ENCODE measurements at regions not wholly inside any gene's neighbourhood (a gene's known extent, or its start where the extent isn't known, plus 50 kb on each side); places are given as distances from the start of the nearest gene placed in this dataset.

DNA sequence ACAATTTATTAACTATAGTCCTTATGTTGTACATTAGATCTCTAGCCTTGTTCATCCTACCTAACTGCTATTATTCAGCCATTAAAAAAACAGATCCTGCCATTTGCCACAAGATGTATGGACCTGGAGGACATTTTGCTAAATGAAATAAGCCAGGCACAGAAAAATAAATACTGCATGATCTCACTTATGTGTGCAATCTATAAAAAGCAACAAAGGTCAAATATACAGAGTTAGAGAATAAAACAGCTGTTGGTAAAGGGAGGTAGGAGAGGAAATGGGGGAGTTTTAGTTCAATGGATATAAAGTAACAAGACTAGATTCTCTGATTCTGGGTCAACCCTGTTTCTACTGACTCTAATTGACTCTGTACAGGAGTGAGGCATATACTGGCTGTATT is 103.3 kb upstream of the FAM9C start:
- DNase-seq (ENCODE audit: low spot score): no peak

DNA sequence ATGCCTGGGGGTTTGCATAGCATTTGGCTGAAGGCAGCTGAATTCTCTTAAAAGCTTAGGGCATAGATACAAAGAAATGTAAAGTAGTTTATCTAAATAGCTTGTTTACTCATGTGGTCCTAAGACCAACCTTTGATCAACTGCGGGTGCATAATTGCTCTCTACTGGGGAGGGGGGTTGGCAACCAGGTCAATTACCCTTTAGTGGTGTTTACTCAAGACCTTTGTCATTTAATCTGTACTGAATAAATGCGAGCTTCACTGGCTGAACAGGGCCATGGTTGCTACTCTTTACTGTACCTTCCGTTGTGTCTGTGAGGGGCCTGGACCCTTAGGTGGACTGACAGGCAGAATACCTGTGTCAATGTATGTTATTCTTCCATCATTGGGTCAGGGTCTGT is 102.7 kb upstream of the FAM9C start:
- DNase-seq (ENCODE audit: low spot score): no peak

DNA sequence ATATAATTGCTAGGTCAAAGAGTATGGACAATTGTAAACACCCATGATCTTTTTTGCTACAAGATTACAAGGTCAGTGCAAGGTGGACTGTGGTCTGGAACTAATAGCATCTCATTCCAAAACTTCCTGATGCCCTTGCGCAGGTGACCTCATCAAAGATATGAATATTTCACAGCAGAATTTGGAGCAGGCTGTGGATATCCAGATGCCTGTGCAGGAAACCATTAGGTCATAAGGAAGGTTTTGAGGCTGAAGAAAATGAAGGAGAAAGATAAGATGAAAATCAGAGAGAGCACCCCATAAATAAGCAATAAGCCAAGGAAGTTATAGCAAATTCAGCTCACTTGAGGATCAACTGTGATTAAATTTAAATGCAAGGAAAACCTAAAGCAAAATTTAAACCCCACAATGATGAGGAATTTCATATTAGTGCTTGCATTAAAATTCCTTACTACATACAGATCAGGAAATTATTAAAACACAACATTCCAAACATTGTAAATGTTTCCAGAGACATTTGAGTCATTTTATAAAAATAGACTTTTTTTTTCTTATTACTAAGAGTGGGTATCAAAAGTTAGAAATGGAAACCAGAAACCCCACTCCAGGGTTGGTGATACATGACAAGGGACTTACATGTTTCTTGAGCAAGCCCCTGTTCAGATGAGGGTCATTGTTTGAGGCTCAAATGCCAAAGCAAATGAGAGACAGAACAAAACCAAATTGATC is 100.7 kb upstream of the FAM9C start:
- DNase-seq (ENCODE audit: low spot score): no peak

DNA sequence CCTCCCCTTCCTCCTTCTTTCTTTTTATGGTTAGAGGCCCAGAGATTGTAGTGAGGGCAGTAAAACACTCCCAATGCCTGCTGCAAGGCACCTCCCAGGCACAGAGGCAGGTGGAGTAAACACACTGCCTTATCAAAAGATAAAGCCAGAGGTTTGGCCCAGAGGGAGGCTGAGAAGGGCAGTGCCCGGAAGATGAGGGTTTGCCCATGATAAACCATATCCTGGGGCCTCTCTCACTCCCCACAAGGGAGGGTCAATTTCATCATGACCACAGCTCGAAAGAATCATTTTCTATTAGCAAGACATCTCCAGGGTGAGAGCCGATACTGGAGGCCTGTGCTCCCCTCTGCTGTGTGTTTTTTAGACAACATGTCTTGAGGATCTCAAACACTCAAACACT is 98.5 kb upstream of the FAM9C start:
- no peak for DNase-seq (ENCODE audit: low spot score)

DNA sequence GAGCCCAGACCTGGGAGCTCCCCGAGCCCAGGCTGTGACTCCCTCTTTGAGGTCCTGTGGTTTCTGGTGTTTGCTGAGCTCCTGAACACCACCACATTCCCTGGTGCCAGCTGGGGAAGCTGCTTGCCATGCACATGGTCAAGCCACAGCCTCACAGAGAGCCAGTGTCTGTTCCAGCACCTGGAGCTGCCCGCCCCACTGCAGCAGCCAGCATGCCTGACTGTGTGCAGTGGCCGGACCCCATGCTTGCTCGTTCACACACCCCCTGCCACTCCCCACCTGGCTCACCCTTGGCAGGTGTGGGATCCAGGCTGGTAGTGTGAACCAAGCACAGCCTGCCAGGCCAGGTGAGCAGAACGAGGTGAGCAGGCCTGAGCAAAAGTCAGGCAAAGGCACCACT is 95.6 kb upstream of the FAM9C start:
- no peak for DNase-seq (ENCODE audit: low spot score)

DNA sequence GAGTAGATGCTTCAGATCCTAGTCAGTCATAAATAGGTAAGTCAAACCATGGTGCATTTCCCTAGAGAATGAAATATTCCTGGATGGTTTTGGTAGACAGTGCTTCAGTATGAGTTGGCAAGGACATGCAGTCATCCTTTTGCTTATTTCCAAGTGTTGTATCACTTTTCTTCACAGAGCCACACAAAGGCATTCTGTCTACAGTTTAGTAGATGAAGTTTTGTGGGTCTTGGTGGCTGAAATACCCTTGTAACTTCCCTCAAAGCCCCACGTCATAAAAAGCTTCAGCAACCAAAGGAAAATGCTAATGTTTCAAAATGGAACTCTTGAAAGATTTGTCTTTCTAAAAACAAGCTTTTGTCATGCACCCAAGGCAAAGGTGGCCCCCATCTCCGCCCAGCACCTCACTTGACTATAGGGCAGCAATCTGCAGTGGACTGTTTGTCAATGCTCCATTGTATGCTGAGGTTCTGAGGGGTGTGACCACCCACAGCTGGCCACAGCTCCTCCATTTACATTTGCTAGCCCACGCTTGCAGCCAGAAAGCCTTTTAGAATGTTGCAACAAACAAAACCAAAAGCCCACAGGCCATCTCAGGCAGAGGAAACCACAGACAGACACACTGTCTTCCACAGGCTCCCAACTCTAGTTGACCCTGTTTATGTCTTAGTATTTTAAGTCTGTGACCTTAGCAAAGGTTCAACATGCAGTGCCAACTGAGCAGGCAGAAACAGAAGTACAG is 87.1 kb upstream of the FAM9C start:
- no peak for DNase-seq (ENCODE audit: low spot score)

DNA sequence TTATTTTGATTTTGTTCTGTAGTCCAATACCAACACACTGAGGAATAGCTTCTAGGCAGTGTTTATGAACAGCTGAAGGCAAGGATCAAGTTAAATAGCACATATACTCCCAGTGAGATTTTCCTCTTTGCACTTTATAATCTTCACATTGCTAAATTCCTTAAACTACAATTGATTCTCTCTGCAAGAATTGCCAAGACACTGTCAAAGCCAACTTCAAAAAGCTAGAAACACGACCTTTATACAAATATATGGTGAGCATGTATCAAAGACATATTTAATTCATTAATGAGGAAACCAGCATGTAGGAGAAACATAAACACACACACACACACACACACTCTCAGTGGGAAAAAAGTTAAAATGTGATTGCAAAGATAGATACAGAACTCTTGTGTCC is 86.4 kb upstream of the FAM9C start:
- DNase-seq (ENCODE audit: low spot score): no peak

DNA sequence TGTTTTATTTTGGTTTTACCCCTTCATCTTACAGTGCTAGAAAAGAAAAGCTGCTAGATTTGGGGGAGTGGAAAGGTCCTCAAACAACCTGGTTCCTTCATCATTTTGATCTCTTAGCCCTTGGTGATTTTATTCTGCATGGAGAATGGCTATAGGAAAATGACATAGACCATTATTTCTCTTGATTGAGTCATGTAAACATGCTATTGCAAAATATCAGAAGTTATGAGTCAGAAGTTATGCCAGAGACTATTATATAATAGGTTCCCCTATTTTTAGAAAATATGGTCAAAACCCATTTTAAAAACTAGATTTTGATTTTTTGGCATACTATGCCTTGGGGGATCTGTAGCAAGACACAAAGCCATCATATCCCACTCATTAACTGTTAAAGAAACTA is 83.7 kb upstream of the FAM9C start:
- no peak for DNase-seq (ENCODE audit: low spot score)

DNA sequence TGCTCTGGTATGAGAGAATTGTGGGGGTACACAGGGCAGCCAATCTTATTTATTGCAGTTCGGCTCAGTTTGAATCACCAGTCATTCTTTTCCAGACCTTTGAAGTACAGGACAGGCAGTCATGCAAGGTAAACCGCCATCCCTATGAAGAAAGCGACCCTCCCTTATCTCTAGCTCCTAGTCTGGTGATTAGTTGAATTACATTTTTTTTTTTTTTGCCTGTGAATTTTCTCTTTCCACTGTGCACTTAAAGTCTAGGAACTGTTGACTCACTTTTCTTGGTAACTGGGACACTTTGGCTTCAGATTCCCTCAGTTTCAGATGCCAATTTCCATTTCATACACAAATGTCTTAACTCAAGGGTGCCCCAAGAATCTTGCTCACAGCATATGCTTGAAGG is 82.4 kb upstream of the FAM9C start:
- DNase-seq (ENCODE audit: low spot score): no peak

DNA sequence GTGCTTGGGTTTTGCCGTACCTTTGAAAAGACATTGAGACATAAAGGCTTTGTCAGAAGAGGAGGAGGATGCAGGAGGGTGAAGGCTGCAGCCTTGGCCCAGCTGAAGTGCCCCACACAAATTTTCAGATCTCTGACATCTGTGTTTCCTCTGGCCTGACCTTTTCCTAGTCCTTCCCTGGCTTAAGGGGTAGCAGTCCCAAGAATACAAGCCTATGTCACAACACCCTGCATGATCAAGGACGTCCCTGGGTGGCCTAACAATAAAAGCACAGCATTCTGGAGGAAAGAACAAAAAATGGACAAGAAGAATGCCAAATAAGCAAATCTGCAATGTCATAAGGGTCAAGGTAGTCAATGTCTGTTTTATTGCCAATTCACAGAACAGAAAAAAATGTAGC is 80.8 kb upstream of the FAM9C start:
- DNase-seq (ENCODE audit: low spot score): no peak

DNA sequence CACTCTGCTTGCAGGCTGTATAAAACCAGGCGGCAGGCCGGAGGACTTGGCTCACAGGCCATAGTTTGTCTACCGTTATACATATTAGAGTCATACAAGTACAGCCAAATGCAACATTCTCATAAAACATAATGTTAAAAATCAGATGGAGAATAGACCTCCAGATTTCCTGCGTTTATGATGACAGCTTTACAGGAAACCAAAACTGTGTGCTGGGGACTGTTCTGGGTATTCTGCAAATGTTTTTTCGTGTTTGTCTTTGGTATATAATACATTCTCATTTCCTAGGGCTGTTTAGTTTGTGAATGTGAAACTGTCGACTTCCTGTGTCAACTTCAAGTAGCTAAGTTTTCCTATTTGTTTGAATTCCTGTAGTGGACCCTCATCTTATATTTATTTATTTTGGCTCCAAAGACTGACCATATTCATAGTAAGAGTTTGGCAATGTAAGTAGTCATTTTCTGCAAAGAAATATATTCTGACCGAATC is 79.5 kb upstream of the FAM9C start:
- DNase-seq (ENCODE audit: low spot score): no peak

DNA sequence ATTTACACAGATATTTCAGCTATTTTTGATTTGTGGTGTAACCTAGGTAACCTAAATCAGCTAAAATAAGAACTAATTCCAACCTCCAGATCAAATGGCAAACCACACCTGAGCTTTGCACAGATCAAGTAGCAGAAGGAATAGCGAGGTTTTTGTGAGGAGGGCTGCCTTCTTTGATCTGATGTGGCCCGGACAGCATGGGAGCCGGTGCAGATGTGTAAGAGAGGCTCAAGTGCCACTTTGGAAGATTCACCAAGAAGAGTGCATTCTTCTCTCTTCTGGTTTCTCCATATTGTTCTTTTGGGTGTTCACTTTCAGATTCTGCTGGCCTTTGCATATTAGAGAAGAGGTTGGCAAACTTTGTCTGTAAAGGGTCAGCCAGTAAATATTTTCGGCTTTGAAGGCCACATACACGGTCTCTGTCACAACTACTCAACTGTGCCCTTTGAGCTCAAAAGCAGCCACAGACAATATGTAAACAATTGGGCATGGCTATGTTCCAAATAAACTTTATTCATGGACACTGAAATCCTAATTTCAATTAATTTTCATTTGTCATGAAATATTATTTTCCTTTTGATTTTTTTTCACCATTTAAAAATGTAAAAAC is 78.9 kb upstream of the FAM9C start:
- DNase-seq (ENCODE audit: low spot score): no peak

DNA sequence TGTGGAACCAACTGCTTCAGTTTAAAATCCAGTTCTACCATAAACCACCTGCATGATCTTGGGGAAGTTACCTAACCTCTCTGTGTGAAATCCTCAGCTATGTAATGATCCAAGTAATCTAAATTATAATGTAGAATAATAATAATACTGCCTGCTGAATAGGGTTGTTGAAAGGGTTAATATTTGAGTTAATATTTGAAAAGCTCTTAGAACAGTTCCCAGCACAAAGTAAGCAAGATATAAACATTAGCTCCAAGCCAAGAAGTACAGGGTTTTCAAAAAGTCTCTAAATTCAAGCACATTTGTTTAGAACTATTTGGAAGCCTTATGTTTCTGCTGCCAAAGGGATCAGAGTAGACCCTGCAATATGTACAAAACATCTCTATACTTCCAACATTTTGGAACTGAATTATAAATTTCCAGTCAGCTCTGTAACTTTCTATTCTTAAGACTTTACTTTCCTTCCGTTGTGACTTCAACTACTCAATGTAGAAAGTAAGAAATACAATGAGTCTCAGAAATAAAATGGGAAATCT is 76.7 kb upstream of the FAM9C start:
- DNase-seq (ENCODE audit: low spot score): no peak

DNA sequence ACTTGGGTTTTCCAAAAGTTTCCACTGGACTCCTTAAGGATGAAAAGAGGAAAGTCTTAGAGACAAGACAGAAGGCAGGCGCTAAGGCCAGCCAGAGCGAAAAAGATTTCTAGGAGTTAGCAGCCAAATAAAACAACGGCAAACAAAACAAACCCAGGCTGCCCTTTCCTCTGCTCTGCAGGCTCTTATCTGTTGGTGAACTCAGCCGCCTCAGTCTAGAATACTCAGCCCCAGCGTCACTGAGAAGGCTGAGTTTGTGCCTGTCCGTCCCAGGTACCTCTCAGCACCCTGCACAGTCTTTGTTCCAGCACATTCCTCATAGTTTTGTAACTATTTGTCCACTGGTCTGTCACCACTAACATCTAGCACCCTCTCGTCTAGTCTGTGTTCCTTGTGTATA is 75.6 kb upstream of the FAM9C start:
- DNase-seq (ENCODE audit: low spot score): no peak

DNA sequence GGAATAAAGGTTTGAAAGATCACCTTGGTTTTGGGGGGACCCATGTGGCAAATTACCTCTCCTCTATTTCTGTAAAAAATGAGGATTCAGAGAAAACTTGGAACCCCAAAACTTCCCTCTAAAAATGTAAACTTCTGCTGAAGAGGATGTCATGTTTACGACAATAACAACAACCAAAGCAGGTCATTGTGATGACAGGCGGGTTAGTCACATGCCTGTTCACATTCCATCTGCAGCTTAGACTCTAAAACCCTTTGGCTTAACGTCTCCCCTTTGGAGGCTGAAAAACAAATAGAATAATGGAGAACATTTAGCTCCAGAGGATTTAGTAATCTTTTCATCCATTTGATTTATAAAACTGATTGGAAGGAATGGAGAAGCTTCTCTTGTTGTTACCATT is 75.0 kb upstream of the FAM9C start:
- DNase-seq (ENCODE audit: low spot score): no peak

DNA sequence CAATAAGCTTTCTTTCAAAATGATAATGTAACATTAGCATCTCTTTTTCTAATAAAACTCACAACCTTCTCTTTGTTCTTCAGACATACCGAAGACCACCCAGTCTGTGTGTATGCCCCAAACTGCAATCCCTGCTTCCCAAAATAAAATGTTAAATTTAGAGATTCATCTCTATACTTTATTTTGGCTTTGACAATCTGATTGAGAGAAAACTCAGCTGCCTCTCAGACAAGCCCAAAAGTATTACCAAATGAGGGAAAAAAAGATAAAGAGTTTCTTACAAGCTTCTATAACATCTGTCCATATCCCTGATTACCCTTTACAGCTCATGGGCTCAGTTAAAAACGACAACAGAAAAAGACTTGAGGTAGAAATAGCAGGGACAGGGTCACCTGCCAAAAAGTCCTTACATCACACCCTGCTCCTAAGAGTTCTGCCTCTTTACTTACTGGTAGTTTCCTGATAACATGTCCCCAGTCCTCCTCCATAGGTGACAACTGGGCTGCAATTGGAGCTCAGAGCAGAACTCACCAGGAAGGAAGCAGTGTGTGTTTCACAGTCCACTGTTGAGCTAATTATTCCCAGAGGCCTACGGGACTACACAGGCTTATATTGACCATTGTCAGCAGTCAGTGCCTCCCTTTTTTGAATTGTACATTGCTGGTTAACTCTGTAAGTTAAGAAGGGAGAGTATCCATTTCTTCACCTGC is 70.9 kb upstream of the FAM9C start:
- DNase-seq (ENCODE audit: low spot score): no peak

DNA sequence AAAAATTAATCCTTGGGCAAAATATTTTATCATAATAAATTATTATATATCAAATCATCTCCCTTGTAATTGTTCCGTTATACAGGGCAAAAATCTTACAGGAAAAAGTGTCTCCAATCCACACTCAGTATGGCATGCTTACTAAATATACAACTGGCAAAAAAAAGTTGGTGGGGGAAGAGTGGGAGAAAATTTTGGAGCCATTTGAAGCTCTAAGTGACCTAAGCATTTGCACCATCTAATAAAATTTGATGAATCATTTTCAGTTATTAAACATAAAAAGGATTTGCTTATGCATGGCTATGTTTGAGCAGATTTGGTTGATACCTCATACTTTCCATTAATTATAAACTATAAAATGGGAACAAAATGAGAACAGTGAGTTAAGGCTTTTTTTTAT is 68.1 kb upstream of the FAM9C start:
- no peak for DNase-seq (ENCODE audit: low spot score)

DNA sequence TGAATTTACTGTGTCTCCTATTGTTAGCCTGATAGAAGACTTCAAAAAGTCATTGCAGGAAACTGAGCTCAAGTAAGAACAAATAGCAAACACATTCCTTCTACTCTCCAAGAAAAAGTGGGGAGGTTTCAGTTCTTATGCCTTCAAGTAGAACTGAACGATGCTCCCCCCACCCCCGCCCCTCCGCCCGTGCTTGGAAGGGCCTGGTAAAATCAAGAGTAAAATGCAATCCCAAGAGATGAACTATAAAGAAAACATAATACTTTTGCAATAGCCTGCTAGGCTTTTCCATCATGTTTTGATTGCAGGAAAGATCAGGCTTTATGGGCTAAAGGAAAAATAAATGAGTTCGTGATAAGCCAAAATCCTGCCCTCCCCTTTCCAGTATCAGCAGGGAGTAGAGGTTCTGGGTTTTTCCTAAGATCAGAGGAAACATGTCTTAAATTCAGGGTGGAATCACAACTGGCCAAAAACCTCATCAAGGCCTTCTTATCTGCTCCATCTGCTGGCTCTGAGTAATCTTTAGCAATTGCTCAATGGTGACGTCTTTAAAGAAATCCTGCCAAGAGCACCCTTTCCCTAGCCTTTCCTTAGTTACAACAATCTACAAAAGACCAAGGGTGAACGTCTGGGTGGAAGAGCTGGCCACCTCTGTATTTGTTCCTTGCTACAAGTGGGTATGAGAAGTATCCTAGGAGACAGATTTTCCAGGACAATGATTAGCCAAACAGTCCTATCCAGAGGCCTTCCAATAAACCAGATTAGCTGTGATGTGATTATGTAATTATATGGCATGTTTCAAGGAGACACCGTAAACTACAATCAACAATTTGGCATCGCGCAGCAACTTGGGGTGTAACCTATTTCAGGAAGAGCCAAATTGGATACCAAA is 66.3 kb upstream of the FAM9C start:
- DNase-seq (ENCODE audit: low spot score): no peak

DNA sequence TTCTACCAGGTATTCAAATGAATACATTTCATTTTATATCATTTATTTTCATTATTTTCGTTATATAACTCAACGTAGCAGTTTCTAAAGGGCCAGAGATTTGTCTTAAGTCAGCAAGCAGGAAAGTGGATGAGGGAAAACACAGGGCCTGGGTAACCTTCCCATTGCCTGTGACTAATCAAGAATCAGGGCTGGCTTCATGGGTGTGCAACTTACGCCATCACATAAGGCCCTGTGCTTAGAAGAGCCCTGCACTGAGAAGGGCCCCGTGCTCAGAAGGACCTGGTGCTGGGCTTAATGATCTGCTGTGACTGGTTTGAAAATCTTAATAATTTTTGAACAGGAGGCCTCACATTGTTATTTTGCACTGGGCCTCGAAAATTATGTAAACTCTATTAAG is 65.4 kb upstream of the FAM9C start:
- DNase-seq (ENCODE audit: low spot score): no peak

DNA sequence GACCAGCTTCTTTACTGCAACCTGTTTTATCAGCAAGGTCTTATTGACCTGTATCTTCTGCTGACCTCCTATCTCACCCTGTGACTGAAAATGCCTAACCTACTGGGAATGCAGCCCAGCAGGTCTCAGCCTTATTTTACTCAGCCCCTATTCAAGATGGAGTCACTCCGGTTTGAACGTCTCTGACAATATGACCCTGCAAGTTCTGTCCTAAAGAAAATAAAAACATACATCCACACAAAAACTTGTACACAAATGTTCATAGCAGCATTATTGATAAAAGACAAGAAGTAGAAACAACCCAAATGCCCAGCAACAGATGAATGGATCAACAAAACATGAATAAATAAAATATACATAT is 59.5 kb upstream of the FAM9C start:
- DNase-seq (ENCODE audit: low spot score): no peak

DNA sequence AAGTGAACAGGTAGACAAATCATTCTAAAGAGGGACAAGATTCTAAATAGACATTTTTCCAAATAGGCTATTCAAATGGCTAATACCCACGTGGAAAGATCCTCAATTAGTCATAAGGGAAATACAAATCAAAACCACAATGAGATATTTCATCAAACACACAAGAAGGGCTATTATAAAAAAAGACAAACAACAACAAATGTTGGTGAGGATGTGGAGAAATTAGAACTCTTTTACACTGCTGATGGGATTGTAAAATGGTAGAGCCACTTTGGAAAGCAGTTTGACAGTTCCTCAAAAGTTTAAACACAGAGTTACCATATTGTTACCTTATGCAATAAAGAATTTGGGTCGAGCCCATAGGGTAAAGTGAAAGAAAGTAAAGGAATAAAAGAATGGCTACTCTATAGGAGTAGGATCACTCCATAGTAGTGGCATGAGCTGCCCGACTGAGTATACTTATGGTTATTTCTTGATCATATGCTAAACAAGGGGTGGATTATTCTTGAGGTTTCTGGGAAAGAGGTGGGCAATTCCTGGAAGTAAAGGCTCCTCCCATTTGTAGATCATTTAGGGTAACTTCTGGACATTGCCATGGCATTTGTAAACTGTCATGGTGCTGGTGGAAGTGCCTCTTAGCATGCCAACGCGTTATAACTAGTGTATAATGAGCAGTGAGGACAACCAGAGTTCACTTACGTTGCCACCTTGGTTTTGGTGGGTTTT is 58.9 kb upstream of the FAM9C start:
- no peak for DNase-seq (ENCODE audit: low spot score)
